Left lung (tissue), 4 donors: ENCODE measurements at regions not wholly inside any gene's neighbourhood (a gene's known extent, or its start where the extent isn't known, plus 50 kb on each side); places are given as distances from the start of the nearest gene placed in this dataset.

Source experiments
- ATAC-seq: fragments of 200-7000 bp; cut with Tn5 transposase; one replicate; pipeline ENCODE4 v1.9.1; 2020; ENCODE audit warnings: moderate library complexity
- DNase-seq, 4 donors: peaks; one replicate each; pipeline ENCODE4 v3.0.0-alpha.2; 2013 to 2020
- H3K27ac ChIP-seq, 2 donors: fragments of 200-600 bp; sonication (generic) in 1 of 2; one replicate each; pipeline versions ENCODE4 v1.5.0 to v1.8.0; 2020 to 2021
- H3K27me3 ChIP-seq, 2 donors: fragments of 200-600 bp; sonication (generic) in 1 of 2; one replicate each; pipeline versions ENCODE4 v1.5.0 to v1.8.0; 2020 to 2021
- H3K36me3 ChIP-seq, 2 donors: fragments of 200-600 bp; sonication (generic) in 1 of 2; one replicate each; pipeline versions ENCODE4 v1.5.0 to v1.8.0; 2020 to 2021
- H3K4me1 ChIP-seq, 2 donors: fragments of 200-600 bp; one replicate each; pipeline ENCODE4 v1.8.0; 2021
- H3K4me3 ChIP-seq, 2 donors: fragments of 200-600 bp; sonication (generic) in 1 of 2; one replicate each; pipeline versions ENCODE4 v1.5.0 to v1.8.0; 2020 to 2021; ENCODE audit warnings: mild to moderate bottlenecking in 1 of 2
- H3K9me3 ChIP-seq, 2 donors: fragments of 200-600 bp; sonication (generic) in 1 of 2; one replicate each; pipeline versions ENCODE4 v1.5.0 to v1.8.0; 2020 to 2021
- CTCF ChIP-seq, 2 donors: fragments of 200-600 bp; sonication (generic) in 1 of 2; IDR thresholded peaks; one replicate each; pipeline versions ENCODE4 v1.5.0 to v1.8.0; 2021; ENCODE audit warnings: antibody characterized with exemption in 2 of 2
- intact Hi-C, 2 donors: fragments of 100-400 bp; cut with DNase I; formaldehyde crosslinking; loops; one replicate each; pipeline versions ENCODE4 v1.11.2 to v1.14.2; 2022
- donor health status: DM: no; HTN: yes; CAD: no.
- donor health status: DM: no; HTN: no; CAD: no.

- ATAC-seq = no peak
- no peak for DNase-seq
These were observed 219.2 kb downstream of the PTPRC start for GRCh38 chr1:198858033-198858432.

GRCh38 chr1:198860371-198860770 lies 221.5 kb downstream of the PTPRC start:
- DNase-seq (no peak), ATAC-seq (no peak)
- no peaks in the 10 kb centered on the region for H3K27me3 ChIP-seq
- H3K36me3 ChIP-seq = peaks cover 0 to 11% of the 10 kb centered on the region in 2 donors
- TF ChIP-seq CTCF (IDR thresholded peaks at IDR 0.05) = no peak
- no peak overlapping the region for H3K4me3 ChIP-seq
- intact Hi-C loops = no loop called here
- no peak overlapping the region for H3K27ac ChIP-seq
- no peaks in the 10 kb centered on the region for H3K4me1 ChIP-seq
- no peaks in the 10 kb centered on the region for H3K9me3 ChIP-seq

More at GRCh38 chr1:198858033-198858432, 219.2 kb downstream of the PTPRC start:
- peaks cover 0 to 15% of the 10 kb centered on the region in 2 donors for H3K36me3 ChIP-seq
- H3K9me3 ChIP-seq = no peaks in the 10 kb centered on the region
- no peaks in the 10 kb centered on the region for H3K27me3 ChIP-seq
- no peak overlapping the region for H3K27ac ChIP-seq
- TF ChIP-seq CTCF (IDR thresholded peaks at IDR 0.05) = no peak
- H3K4me1 ChIP-seq = no peaks in the 10 kb centered on the region
- intact Hi-C loops = no loop called here
- no peak overlapping the region for H3K4me3 ChIP-seq

GRCh38 chr1:198861636-198862035 lies 222.8 kb downstream of the PTPRC start:
- no peaks in the 10 kb centered on the region for H3K27me3 ChIP-seq
- no peak overlapping the region for H3K27ac ChIP-seq
- DNase-seq = no peak
- H3K4me1 ChIP-seq = no peaks in the 10 kb centered on the region
- H3K36me3 ChIP-seq = peaks cover 0 to 11% of the 10 kb centered on the region in 2 donors
- no peak overlapping the region for H3K4me3 ChIP-seq
- H3K9me3 ChIP-seq = no peaks in the 10 kb centered on the region
- no peak for TF ChIP-seq CTCF (IDR thresholded peaks at IDR 0.05)
- intact Hi-C loops = no loop called here
- ATAC-seq = no peak

GRCh38 chr1:198864695-198865094 lies 225.9 kb downstream of the PTPRC start:
- no peak for TF ChIP-seq CTCF (IDR thresholded peaks at IDR 0.05)
- DNase-seq = no peak
- Histone ChIP-seq H3K4me1 (no peaks in the 10 kb centered on the region), H3K27me3 (no peaks in the 10 kb centered on the region), H3K9me3 (no peaks in the 10 kb centered on the region), H3K27ac (no peak overlapping the region), H3K4me3 (no peak overlapping the region), H3K36me3 (peaks cover 0 to 2% of the 10 kb centered on the region in 2 donors)
- intact Hi-C loops = no loop called here
- no peak for ATAC-seq

- DNase-seq (no peak), ATAC-seq (no peak)
- intact Hi-C loops = no loop called here
- Histone ChIP-seq H3K9me3 (no peaks in the 10 kb centered on the region), H3K4me3 (no peak overlapping the region), H3K27me3 (no peaks in the 10 kb centered on the region), H3K27ac (no peak overlapping the region), H3K36me3 (peaks cover 0 to 2% of the 10 kb centered on the region in 2 donors), H3K4me1 (no peaks in the 10 kb centered on the region)
- TF ChIP-seq CTCF (IDR thresholded peaks at IDR 0.05) = no peak
These were observed 226.5 kb downstream of the PTPRC start for GRCh38 chr1:198865319-198865718.
